Kidney (tissue), 13 donors: ENCODE measurements at regions not wholly inside any gene's neighbourhood (a gene's known extent, or its start where the extent isn't known, plus 50 kb on each side); places are given as distances from the start of the nearest gene placed in this dataset.

Experiments
- DNase-seq, 5 donors: peaks; one replicate each; pipeline ENCODE4 v3.0.0-alpha.2; 2013 to 2020
- FAIRE-seq: peaks from 2 replicates; lab custom pipeline; 2012; peaks lifted over from hg19 to GRCh38; lab: Jason Lieb, UNC
- H3K27ac ChIP-seq, 2 donors: one replicate each; pipeline ENCODE4 v1.7.0; 2013; ENCODE audit warnings: low read depth in 2 of 2, low read length in 2 of 2, inconsistent platforms in 1 of 2
- H3K27me3 ChIP-seq: one replicate; pipeline ENCODE4 v1.7.1; 2013; ENCODE audit warnings: low read length, inconsistent platforms; ENCODE audit not compliant: control insufficient read depth, insufficient read depth
- H3K36me3 ChIP-seq, 3 donors: one replicate each; pipeline versions ENCODE4 v1.7.0 to v1.7.1; 2013; ENCODE audit warnings: low read length in 3 of 3, control low read depth in 1 of 3, inconsistent platforms in 1 of 3; ENCODE audit not compliant: insufficient read depth in 3 of 3, control insufficient read depth in 2 of 3
- H3K4me1 ChIP-seq, 3 donors: one replicate each; pipeline versions ENCODE4 v1.7.0 to v1.7.1; 2013; ENCODE audit warnings: low read length in 3 of 3, inconsistent platforms in 1 of 3, low read depth in 1 of 3; ENCODE audit not compliant: control insufficient read depth in 2 of 3, insufficient read depth in 2 of 3
- H3K4me3 ChIP-seq, 3 donors: one replicate each; pipeline versions ENCODE4 v1.7.0 to v1.8.1; 2013; ENCODE audit warnings: low read length in 3 of 3, control low read depth in 1 of 3, inconsistent platforms in 1 of 3
- H3K9ac ChIP-seq, 3 donors: one replicate each; pipeline versions ENCODE4 v1.7.0 to v1.7.1; 2013; ENCODE audit warnings: low read length in 3 of 3, control low read depth in 1 of 3, inconsistent platforms in 1 of 3
- H3K9me3 ChIP-seq, 3 donors: one replicate each; pipeline versions ENCODE4 v1.7.0 to v1.7.1; 2013; ENCODE audit warnings: low read length in 3 of 3, control low read depth in 1 of 3, inconsistent platforms in 1 of 3; ENCODE audit not compliant: control insufficient read depth in 2 of 3, insufficient read depth in 1 of 3
- intact Hi-C: fragments of 100-400 bp; cut with DNase I; formaldehyde crosslinking; loops from one replicate; pipeline ENCODE4 v1.11.1; 2022
- TF ChIP-seq, protein P1 (sequence below): IDR thresholded peaks from 3 replicates; pipeline ENCODE4 v1.5.1; 2012; ENCODE audit warnings: mild to moderate bottlenecking, moderate library complexity, borderline replicate concordance; ENCODE audit not compliant: insufficient read depth; ENCODE audit errors: extremely low read depth
- donor health status: control.
- donor health status: control.
- donor health status: control.
- donor health status: control.
- donor health status: control.
- donor health status: DM: yes; HTN: yes; CAD: no.
- donor health status: Normal renal cell carcinoma (clear cell type).

DNA sequence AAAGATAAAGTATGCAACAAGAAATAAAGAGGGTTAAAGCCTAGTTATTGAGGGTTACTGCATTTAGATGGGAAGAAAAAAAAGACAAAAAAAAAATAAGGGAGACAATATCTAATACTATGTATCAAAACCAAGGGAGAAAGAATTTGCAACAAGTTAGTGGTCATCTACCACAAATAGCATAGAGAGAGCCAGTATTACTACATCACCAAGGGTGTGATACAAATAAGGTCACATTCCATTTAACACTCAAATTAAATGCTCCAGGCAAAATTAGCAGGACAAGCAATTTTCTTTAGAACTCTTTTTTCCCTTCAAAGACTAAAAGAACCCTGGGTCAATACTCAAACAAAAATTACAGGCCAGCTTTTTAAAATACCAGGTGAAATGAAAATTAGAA, 115.1 kb upstream of the GULP1 start:
- intact Hi-C loops, result no loop called here
- H3K27me3 ChIP-seq, result no peaks in the 10 kb centered on the region
- H3K4me1 ChIP-seq, result no peaks in the 10 kb centered on the region
- no peak overlapping the region for H3K9ac ChIP-seq
- no peaks in the 10 kb centered on the region for H3K36me3 ChIP-seq
- H3K9me3 ChIP-seq, result no peaks in the 10 kb centered on the region
- TF ChIP-seq, protein P1, sequence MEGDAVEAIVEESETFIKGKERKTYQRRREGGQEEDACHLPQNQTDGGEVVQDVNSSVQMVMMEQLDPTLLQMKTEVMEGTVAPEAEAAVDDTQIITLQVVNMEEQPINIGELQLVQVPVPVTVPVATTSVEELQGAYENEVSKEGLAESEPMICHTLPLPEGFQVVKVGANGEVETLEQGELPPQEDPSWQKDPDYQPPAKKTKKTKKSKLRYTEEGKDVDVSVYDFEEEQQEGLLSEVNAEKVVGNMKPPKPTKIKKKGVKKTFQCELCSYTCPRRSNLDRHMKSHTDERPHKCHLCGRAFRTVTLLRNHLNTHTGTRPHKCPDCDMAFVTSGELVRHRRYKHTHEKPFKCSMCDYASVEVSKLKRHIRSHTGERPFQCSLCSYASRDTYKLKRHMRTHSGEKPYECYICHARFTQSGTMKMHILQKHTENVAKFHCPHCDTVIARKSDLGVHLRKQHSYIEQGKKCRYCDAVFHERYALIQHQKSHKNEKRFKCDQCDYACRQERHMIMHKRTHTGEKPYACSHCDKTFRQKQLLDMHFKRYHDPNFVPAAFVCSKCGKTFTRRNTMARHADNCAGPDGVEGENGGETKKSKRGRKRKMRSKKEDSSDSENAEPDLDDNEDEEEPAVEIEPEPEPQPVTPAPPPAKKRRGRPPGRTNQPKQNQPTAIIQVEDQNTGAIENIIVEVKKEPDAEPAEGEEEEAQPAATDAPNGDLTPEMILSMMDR, result no peak
- H3K27ac ChIP-seq, result no peak overlapping the region
- no peak for FAIRE-seq
- H3K4me3 ChIP-seq, result no peak overlapping the region
- no peak for DNase-seq

DNA sequence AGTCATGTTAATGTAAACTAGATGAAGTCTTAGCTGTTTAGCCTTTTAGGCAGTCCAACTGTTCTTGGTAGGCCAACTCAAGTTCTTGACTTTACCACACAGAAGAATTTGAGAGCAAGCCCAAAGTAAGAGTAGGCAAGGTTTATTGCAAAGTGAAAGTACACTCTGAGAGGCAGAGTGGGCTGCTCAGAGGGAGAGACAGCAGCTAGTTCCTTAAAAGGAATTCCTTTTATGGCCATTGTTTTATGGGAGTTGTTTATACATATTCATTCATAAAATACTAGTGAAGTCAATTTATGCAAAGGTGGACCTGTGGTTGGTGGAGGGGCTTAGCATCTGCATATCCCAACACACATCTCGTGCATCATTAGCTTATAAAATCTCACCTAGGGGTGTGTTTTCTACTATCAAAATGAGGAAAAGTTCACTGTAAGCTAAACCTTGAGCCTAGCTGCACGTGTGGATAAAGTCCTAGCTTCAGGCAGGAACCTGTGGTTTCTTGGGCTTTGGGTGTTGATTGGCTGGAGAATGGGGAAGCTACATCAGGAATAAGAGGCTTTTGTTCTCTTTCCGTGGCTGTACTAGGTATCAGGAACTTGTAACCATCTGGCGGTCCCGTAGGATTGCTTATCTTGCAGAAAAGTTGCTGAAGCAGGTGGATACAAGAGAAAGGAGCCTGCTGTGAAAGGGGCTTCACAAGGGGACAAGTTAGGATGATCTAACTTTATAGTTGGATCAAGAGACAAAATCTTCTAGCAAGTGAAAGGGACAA, 110.4 kb upstream of the GULP1 start:
- H3K27me3 ChIP-seq, result no peaks in the 10 kb centered on the region
- DNase-seq, result no peak
- H3K9me3 ChIP-seq, result no peaks in the 10 kb centered on the region
- no peak overlapping the region for H3K4me3 ChIP-seq
- no peak for FAIRE-seq
- TF ChIP-seq, protein P1, result no peak
- intact Hi-C loops, result no loop called here
- no peak overlapping the region for H3K9ac ChIP-seq
- H3K4me1 ChIP-seq, result no peaks in the 10 kb centered on the region
- no peak overlapping the region for H3K27ac ChIP-seq
- H3K36me3 ChIP-seq, result no peaks in the 10 kb centered on the region

DNA sequence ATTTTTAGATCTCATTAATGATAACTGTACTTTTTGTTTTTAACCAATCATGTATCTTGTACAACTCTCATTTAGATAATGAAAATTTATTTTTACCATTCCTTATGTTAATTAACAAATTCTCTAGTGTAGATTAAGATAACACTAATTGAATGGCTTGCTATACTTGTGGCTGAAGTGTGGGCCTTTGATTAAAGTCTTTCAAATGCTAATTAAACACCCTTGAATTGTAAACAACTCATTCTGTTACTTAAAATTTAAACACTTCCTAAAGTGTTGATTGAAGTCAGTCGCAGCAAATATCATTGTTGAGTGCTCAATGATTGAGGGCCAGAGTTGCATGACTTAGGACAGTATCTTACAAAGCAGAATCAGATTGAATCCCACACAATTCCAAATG, 109.8 kb upstream of the GULP1 start:
- DNase-seq (no peak), FAIRE-seq (no peak)
- TF ChIP-seq, protein P1, result no peak
- H3K9ac ChIP-seq, result no peak overlapping the region
- H3K4me3 ChIP-seq, result no peak overlapping the region
- H3K4me1 ChIP-seq, result no peaks in the 10 kb centered on the region
- H3K27ac ChIP-seq, result no peak overlapping the region
- no peaks in the 10 kb centered on the region for H3K9me3 ChIP-seq
- H3K36me3 ChIP-seq, result no peaks in the 10 kb centered on the region
- intact Hi-C loops, result no loop called here
- H3K27me3 ChIP-seq, result no peaks in the 10 kb centered on the region

DNA sequence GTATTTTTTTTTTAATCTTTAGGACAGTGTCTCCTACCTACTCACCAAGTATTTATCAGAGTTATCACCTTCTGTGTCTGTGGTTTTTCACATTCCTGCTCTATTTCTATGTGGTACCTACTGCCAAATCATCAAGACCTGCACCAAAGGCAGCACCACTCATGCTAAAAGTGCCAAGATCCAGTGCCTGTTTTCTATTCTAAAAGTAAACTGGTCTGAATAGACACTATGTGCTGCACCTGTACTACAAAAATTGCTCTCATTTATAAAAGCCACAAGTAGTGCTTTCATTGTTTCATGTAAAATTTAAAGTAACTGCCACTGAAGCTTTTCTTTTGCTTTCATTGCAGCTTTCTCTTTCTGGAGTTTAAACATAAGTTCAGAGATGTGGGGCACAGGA, 103.9 kb upstream of the GULP1 start:
- intact Hi-C loops, result no loop called here
- FAIRE-seq, result no peak
- H3K27me3 ChIP-seq, result no peaks in the 10 kb centered on the region

More for the DNA sequence above, 103.9 kb upstream of the GULP1 start:
- H3K9ac ChIP-seq, result no peak overlapping the region
- no peak overlapping the region for H3K27ac ChIP-seq
- no peaks in the 10 kb centered on the region for H3K4me1 ChIP-seq
- no peaks in the 10 kb centered on the region for H3K36me3 ChIP-seq
- H3K4me3 ChIP-seq, result no peak overlapping the region
- H3K9me3 ChIP-seq, result no peaks in the 10 kb centered on the region
- no peak for DNase-seq
- TF ChIP-seq, protein P1, result no peak
